HG02840 (cell line): ENCODE measurements at regions not wholly inside any gene's neighbourhood (a gene's known extent, or its start where the extent isn't known, plus 50 kb on each side); places are given as distances from the start of the nearest gene placed in this dataset.

Experiments used
- ATAC-seq: cut with Tn5 transposase; IDR thresholded peaks from one replicate; pipeline ENCODE4 v1.9.1; 2021; ENCODE audit warnings: mild to moderate bottlenecking, moderate library complexity, moderate number of reproducible peaks; ENCODE audit not compliant: unreplicated experiment, low FRiP score

DNA sequence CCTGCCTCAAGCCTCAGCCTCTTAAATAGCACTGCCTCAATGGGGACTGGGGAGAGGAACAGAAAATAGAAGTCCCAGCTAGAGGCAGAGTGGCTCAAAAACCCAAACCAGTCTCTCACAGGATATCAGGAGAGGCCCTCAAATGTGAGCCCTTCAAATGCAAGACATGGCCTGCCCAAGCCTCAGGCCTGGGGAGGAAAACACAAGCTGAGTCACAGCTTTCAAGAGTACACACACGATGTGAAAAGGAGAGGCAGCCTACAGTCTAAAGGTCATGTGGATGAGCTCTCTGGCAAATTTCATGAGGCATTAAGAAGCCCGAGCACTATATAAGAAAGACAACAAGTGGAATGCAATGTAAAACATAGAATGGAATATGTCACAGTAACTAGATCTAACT is 316.6 kb upstream of the MEX3C start:
- no peak for ATAC-seq

- no peak for ATAC-seq
Observed at GRCh38 chr18:51516478-51517038, 319.1 kb upstream of the MEX3C start.

- ATAC-seq = no peak
Observed at GRCh38 chr18:51519571-51519970, 322.1 kb upstream of the MEX3C start.

GRCh38 chr18:51520676-51521180 is 323.2 kb upstream of the MEX3C start:
- no peak for ATAC-seq

DNA sequence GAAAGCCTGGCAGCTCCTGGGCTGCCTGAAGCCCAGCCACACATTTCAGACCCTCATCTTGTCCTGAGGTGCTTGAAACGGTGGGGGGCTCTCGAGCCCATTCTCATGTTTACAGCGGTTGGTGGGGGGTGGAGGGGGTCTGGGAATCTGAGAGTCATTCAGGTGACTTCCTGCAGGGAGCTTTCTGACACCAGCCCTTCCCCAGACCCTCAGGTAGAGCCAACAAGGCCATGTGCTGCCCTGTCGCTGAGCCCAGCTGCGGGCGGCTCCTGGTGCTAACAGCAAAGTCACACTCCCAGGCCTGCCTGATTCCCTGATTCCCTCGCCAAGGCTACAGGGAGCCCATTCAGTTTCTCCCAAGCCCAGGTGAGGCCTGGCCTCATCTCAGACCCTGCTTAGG is 324.9 kb upstream of the MEX3C start:
- no peak for ATAC-seq

DNA sequence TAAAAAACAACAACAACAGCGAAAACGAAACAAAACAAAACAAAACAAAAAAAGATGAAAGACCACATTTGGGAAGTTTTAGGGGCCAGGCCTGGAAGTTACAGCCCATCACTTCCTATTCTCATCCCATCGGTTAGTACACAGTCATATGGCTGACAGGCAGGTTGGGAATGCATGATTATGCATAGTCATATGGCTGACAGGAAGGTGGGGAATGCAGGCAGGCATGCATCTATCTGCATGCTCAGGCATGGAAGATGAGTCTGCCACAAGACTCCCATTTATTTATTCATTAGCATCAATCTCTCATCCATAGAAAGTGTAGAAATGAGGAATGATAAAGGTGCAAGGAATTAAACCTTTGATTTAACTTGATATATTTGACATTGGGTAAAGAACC is 325.3 kb upstream of the MEX3C start:
- no peak for ATAC-seq

DNA sequence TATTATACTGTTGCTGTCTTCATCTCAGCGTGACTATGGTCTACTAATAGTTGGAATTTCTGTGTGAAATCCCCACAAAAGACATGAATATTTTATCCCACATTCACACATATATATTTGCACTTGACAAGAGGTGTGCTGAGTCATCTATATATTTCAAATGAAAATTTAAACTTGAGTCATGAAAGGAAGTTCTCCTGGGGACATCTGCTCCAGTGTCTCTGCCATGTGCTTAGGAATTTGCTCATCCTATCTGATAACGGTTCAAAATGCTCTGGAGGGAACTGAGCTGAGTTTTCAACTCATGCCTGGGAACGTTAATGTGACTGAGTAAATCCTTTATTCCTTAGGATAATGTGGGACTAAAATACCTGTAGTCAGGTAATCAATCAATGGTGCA is 326.2 kb upstream of the MEX3C start:
- ATAC-seq = no peak

DNA sequence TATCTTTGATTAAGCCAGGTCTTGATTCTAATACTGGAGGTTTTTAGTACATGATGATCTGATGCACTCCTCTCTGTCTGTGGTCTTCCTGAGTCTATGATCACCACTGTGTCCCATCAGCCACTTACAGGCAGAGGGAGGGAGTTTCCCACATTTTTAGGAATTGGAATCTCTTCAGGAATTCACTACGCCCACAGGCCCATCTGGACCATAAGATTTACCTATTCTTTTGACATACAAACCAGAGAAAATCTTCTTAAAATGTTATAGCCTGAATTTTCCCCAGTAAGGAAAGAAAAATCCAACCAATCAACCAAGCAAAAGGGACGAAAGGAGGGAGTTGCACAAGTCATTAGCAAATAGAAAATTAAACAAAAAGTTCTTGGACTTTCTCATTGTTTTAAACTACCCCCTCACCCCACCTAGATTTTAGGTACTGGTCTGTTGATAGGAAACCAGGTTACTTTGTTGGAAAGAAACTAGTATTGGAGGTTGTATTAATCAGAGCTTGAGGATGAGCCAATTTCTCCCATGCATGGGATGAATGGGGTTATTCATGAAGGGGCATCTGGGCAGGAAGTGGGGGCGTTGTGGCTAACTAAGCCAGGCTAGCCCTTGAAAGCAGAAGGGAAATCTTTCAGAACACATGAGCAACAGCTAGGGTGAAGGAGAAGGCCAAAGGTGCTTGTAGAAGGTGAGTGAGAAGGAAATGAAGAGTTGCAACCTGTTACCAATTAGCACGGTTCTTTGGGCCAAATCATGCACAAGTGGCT is 328.2 kb upstream of the MEX3C start:
- ATAC-seq = no peak

DNA sequence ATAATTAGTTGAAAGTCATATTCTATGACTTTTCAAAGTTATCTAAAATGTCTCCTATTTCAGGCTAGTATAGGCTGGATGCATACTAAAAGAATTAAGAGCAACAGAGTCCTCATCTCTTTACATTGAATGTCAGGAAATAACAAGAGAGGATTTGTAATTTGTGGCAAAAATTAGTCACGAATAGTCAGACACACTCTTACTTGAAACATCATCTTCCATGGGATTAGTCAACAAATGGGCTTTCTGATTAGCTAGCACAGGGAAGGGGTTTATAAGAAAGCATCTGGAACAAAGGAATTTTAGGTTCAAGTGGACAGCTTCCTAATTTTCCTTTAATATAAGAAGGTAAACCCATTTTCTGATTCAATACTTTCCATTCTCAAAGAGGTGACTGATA is 330.3 kb upstream of the MEX3C start:
- no peak for ATAC-seq

DNA sequence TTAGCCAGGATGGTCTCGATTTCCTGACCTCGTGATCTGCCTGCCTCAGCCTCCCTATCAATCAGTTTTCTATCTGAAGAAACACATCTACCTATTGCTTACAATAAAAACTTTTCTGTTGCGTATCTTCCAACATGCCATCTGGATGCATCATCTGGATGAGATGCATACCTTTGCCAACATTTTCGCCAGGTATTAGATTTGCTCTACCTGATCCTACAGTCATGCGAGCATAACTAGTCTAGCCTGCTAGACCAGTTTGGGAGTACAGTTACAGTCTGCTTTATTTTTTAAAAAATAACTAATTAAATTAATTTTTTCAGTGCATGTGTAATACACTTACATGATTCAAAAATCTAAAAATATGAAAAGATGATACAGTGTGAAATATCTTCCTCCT is 334.0 kb upstream of the MEX3C start:
- no peak for ATAC-seq

DNA sequence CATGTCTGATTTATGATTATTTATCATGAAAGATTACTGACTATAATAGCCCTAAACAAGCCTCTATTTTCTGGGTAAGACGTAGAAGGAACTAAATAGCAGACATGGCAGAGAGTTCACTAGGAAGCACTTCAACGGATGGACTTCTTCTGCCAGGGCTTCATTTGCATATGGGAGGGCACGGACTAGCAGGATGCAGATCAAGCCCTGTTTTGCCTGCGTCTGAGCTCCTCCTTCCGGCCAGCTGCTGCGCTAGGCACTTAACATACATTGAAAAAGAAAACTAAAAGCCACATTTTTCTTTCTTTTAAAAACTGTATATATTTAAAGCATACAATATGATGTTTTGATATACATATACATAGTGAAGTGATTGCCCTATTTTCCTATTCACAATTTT is 340.0 kb upstream of the MEX3C start:
- no peak for ATAC-seq

DNA sequence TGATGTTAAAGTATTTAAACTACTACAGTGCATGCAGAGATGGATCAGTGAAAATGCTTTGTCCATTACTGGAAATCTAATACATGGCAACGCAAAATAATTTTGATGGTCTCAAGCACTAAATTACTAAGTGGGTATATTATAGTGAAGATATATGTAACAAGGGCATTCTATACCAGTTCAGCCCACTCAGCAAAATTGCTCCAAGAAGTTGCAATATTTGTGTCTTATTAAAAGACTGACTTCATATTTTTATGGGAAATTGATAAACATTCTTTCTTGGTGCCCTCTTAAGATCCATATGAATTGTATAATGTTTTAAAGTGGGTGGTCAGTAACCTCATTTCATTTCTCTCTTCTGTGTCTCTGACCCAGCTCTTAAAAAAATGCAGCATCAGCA is 343.1 kb upstream of the MEX3C start:
- no peak for ATAC-seq

GRCh38 chr18:51541230-51541629 is 343.7 kb upstream of the MEX3C start:
- ATAC-seq = no peak

DNA sequence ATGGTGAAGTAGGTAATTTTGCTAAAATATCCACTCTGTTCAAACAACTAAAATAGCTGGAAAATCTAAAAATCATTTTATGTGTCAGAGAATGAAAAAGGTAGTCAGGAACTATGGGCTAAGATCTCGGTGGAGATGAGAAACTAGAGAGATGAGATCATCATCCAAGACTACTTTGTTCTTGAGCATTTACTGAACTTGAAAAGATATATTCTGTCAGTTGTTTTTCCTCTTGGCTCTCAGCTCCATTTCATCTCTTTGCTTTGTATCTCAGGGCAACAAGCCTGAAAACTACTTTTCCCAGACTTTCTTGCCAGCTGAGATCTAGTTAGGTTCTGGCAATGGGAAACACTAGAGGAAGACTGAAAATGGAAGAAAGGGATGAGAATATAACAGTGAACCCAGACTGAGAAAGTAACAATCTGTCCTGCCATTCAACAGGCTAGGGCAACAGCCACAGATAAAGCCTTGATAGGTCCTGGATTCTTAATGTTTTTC is 346.2 kb upstream of the MEX3C start:
- ATAC-seq = no peak

DNA sequence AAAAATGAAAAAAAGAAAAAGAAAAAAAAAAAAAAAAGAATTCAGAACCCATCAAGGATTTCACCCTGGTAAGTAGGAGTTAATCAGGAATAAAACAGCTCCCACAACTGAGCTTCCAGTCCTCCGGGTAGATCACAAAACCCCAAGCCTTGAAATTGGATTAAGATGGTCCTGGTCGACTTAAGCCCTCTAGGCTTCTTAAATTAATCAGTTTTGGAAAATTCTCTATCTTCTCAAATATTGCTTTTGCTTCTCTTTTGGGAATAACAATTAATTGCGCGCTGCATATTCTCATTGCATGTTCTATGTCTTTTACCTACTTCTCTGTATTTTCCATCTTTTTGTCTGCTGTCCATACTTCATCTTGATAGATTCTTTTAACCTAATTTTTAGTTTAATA is 348.0 kb upstream of the MEX3C start:
- no peak for ATAC-seq

DNA sequence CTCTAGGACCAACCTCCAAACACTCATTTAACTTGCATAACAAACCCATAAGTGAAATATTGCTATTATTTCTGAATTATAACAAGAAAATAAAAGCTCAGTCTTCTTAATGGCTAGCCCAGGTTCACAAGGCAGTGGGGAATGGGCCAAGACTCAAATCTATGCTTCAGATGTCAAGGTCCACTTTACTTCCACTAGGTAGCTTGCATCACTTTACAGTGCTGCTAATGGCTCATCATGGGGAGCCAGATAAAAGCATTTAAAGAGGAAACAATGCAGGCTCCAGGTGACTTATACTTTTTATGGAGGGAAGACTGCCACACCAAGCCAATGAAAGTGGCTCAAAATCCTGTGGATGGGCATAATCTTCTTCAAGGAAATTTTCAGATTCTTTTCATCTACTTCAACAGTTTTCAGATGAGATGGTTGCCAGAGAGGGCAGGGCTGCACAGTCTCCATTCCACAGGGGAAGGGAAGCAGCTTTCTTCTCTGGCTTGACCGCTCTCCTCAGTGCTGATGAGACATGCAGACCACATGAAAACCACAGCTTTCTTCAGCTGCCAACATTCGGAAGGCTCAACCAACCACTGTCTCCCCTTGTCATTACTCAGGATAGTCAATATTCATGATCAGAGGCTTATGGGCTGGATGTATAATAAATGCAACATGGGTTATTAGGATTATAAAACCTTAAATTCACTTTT is 361.9 kb upstream of the MEX3C start:
- ATAC-seq = no peak

DNA sequence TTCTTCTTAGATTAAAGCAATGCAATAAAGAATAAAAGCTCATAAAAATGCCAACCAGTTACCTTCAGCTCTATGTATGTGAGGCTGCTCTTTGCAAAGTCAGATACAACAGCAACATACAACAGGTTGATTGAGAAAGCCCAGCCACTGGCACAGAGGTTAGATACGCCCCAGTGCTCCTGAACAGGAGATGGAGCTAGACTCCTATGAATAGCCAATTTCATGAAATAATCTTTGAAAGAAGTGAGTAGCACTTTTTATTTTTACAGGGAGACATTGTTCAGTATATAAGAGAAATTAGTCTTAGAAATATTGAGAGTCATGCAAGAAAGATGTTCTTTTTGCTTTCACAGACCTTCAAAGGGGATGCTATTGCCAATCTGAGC is 362.4 kb upstream of the MEX3C start:
- ATAC-seq = no peak

GRCh38 chr18:51561821-51562220 is 364.3 kb upstream of the MEX3C start:
- ATAC-seq = no peak

DNA sequence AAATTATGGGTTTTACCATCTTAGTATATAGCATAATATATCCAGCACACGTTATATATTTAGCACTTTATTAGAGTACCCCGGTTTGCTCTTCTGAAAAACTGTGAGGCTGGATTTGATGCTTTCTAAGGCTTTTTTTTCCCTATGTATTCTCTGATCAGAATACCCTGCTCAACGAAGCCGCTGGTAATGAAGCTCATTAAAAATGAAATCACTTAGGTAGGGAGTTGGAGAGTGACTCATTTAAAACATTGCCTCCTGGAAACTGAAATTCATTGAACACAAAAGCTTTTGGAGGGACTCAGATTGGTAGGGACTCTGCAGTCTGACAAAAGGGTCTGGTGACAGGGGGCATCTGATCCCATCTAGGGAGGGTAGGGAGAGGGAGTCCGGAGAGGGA is 365.4 kb upstream of the MEX3C start:
- no peak for ATAC-seq

GRCh38 chr18:51563396-51563795 is 365.9 kb upstream of the MEX3C start:
- ATAC-seq = no peak

- ATAC-seq = no peak
Observed at GRCh38 chr18:51568151-51568550, 370.7 kb upstream of the MEX3C start.

DNA sequence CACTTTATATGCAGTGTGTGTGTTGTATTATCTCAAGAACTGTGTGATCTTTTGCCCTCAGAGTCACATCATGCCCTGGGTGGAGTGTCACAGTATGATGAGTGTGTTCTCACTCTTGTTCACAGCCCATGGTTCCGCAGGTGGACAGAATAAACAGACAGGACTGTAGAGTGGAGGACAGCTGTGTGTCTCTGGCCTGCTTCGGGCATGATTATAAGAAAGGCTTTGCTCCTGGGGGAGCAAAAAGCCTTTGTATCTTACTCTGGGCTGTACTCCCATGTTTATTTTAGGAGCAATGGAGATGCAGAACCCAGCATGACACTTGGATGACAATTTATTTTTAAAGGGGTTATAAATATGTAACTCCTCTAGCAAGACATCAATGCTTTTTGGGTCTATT is 371.7 kb upstream of the MEX3C start:
- ATAC-seq = no peak
